ENCODE measurements at regions not wholly inside any gene's neighbourhood (a gene's known extent, or its start where the extent isn't known, plus 50 kb on each side); places are given as distances from the start of the nearest gene placed in this dataset.
"Not testable (repeated sequence)": the region's sequence is repeated elsewhere in the genome, so short reads cannot be mapped to it uniquely, and the experiment has no call there.

GRCh38 chrX:883588-883987 is 253.0 kb downstream of the SHOX start:
- intact Hi-C loops (cut with micrococcal nuclease) = no loop called here
- H3K4me3 Mint-ChIP-seq = no peak overlapping the region
- Histone ChIP-seq H3K4me1 (ENCODE audit: control insufficient read depth in 2 of 2, insufficient read depth in 2 of 2, low read length in 2 of 2) (no peaks in the 10 kb centered on the region), H3K9ac (ENCODE audit: low read length) (no peak overlapping the region), H2AFZ (ENCODE audit: insufficient read depth, low read depth, low read length, poor library complexity, severe bottlenecking) (no peak overlapping the region), H4K20me1 (ENCODE audit: control insufficient read depth, insufficient read depth, low read length, poor library complexity, severe bottlenecking) (no peaks in the 10 kb centered on the region), H3K4me3 (ENCODE audit: control extremely low read depth in 1 of 5, extremely low read depth in 1 of 5, insufficient read depth in 1 of 5, low read depth in 2 of 5, low read length in 4 of 5) (no peak overlapping the region), H3K9me3 (ENCODE audit: control extremely low read depth in 1 of 3, control insufficient read depth in 2 of 3, insufficient read depth in 1 of 3, low read length in 2 of 3) (peaks cover 0 to 9% (median 0%) of the 10 kb centered on the region in 3 donors), H3K79me2 (ENCODE audit: control insufficient read depth, insufficient read depth, low read length) (no peaks in the 10 kb centered on the region), H3K4me2 (replicated peaks; ENCODE audit: low read depth, low read length, poor library complexity, severe bottlenecking) (no peak overlapping the region), H3K36me3 (replicated peaks in 1 of 2; ENCODE audit: control extremely low read depth in 1 of 2, control insufficient read depth in 1 of 2, extremely low read depth in 1 of 2, insufficient read depth in 2 of 2, low read length in 1 of 2) (no peaks in the 10 kb centered on the region), H3K27ac (ENCODE audit: low read length in 2 of 2) (no peak overlapping the region), H3K27me3 (replicated peaks in 1 of 4; ENCODE audit: control extremely low read depth in 1 of 4, control insufficient read depth in 3 of 4, insufficient read depth in 4 of 4, low read length in 3 of 4) (no peaks in the 10 kb centered on the region)
- H3K27ac Mint-ChIP-seq = no peak overlapping the region
- 73% methylated on average over 10 of the region's 10 CpGs for WGBS (ENCODE audit: insufficient coverage)
- no peak for ATAC-seq (ENCODE audit: low read depth)
- peaks cover 5% of the 10 kb centered on the region for H3K27me3 Mint-ChIP-seq
- no peak for TF ChIP-seq CTCF (IDR thresholded peaks at IDR 0.05)
- no peak for TF ChIP-seq EZH2 (IDR thresholded peaks at IDR 0.05; ENCODE audit: borderline replicate concordance, insufficient read depth, low read depth, low read length, poor library complexity, severe bottlenecking)
- no peak for DNase-seq
- peaks cover 8% of the 10 kb centered on the region for H3K9me3 Mint-ChIP-seq (ENCODE audit: insufficient read depth)
- ChIA-PET POLR2A (no interaction called here), CTCF (no interaction called here)
- H3K4me1 Mint-ChIP-seq = no peaks in the 10 kb centered on the region

GRCh38 chrX:879756-880698 is 249.4 kb downstream of the SHOX start:
- ATAC-seq (ENCODE audit: low read depth); CTCF ChIA-PET; POLR2A ChIA-PET; H3K27me3 Mint-ChIP-seq; H3K4me2 ChIP-seq (replicated peaks; ENCODE audit: low read depth, low read length, poor library complexity, severe bottlenecking); H3K36me3 ChIP-seq (replicated peaks in 1 of 2; ENCODE audit: control extremely low read depth in 1 of 2, control insufficient read depth in 1 of 2, extremely low read depth in 1 of 2, insufficient read depth in 2 of 2, low read length in 1 of 2); H3K27ac Mint-ChIP-seq; DNase-seq; H2AFZ ChIP-seq (ENCODE audit: insufficient read depth, low read depth, low read length, poor library complexity, severe bottlenecking); H3K9ac ChIP-seq (ENCODE audit: low read length); intact Hi-C loops (cut with micrococcal nuclease); H3K4me3 ChIP-seq (ENCODE audit: control extremely low read depth in 1 of 5, extremely low read depth in 1 of 5, insufficient read depth in 1 of 5, low read depth in 2 of 5, low read length in 4 of 5); H3K27ac ChIP-seq (ENCODE audit: low read length in 2 of 2); H3K4me1 Mint-ChIP-seq; H4K20me1 ChIP-seq (ENCODE audit: control insufficient read depth, insufficient read depth, low read length, poor library complexity, severe bottlenecking); H3K4me3 Mint-ChIP-seq; H3K4me1 ChIP-seq (ENCODE audit: control insufficient read depth in 2 of 2, insufficient read depth in 2 of 2, low read length in 2 of 2); H3K79me2 ChIP-seq (ENCODE audit: control insufficient read depth, insufficient read depth, low read length); H3K9me3 Mint-ChIP-seq (ENCODE audit: insufficient read depth); H3K27me3 ChIP-seq (replicated peaks in 1 of 4; ENCODE audit: control extremely low read depth in 1 of 4, control insufficient read depth in 3 of 4, insufficient read depth in 4 of 4, low read length in 3 of 4): not testable (repeated sequence)
- H3K9me3 ChIP-seq (ENCODE audit: control extremely low read depth in 1 of 3, control insufficient read depth in 2 of 3, insufficient read depth in 1 of 3, low read length in 2 of 3) = peaks cover 0 to 14% (median 0%) of the 10 kb centered on the region in 3 donors
- WGBS (ENCODE audit: insufficient coverage) = no CpG with 5 or more reads among the region's 11 CpGs
